CD1c-positive myeloid dendritic cell (primary cell): ENCODE measurements at regions not wholly inside any gene's neighbourhood (a gene's known extent, or its start where the extent isn't known, plus 50 kb on each side); places are given as distances from the start of the nearest gene placed in this dataset.
"Not testable (repeated sequence)": the region's sequence is repeated elsewhere in the genome, so short reads cannot be mapped to it uniquely, and the experiment has no call there.

ENCODE experiments used
- DNase-seq: peaks from one replicate; pipeline ENCODE4 v3.0.0-alpha.2; 2016; ENCODE audit errors: extremely low spot score

- no peak for DNase-seq
These were observed 68.6 kb upstream of the KMT2C start for GRCh38 chr7:152504367-152504766.

- DNase-seq = no peak
These were observed 67.3 kb upstream of the KMT2C start for GRCh38 chr7:152502813-152503790.

- no peak for DNase-seq
These were observed 65.7 kb upstream of the KMT2C start for GRCh38 chr7:152501506-152501905.

- DNase-seq = not testable (repeated sequence)
These were observed 64.2 kb upstream of the KMT2C start for GRCh38 chr7:152499969-152500368.

GRCh38 chr7:152495867-152496266, 60.1 kb upstream of the KMT2C start:
- no peak for DNase-seq

- DNase-seq = no peak
These were observed 57.1 kb upstream of the KMT2C start for GRCh38 chr7:152492952-152493351.

GRCh38 chr7:152489044-152489443, 53.2 kb upstream of the KMT2C start:
- no peak for DNase-seq

GRCh38 chr7:152486968-152487367, 51.2 kb upstream of the KMT2C start:
- DNase-seq = no peak

GRCh38 chr7:152485826-152486225, 50.0 kb upstream of the KMT2C start:
- DNase-seq = no peak
